Kidney epithelial cell (primary cell): ENCODE measurements at regions not wholly inside any gene's neighbourhood (a gene's known extent, or its start where the extent isn't known, plus 50 kb on each side); places are given as distances from the start of the nearest gene placed in this dataset.

Experiments
- DNase-seq: peaks from one replicate; pipeline ENCODE4 v3.0.0-alpha.2; 2010; ENCODE audit warnings: low read depth
- H3K27me3 ChIP-seq: 2 replicates; pipeline ENCODE4 v1.6.0; 2011; ENCODE audit warnings: low read length; ENCODE audit not compliant: control insufficient read depth, insufficient read depth
- H3K36me3 ChIP-seq: 2 replicates; pipeline ENCODE4 v1.5.1; 2011; ENCODE audit warnings: low read length; ENCODE audit not compliant: control insufficient read depth, insufficient read depth
- H3K4me3 ChIP-seq: 2 replicates; pipeline ENCODE4 v1.5.1; 2011; ENCODE audit warnings: low read depth, mild to moderate bottlenecking, control low read depth, low read length
- TF ChIP-seq, protein P1 (sequence below): IDR thresholded peaks from 2 replicates; pipeline ENCODE4 v1.5.1; 2011; ENCODE audit warnings: mild to moderate bottlenecking, moderate library complexity, low read length, control low read depth, inconsistent platforms; ENCODE audit not compliant: insufficient read depth, poor library complexity, severe bottlenecking

DNA sequence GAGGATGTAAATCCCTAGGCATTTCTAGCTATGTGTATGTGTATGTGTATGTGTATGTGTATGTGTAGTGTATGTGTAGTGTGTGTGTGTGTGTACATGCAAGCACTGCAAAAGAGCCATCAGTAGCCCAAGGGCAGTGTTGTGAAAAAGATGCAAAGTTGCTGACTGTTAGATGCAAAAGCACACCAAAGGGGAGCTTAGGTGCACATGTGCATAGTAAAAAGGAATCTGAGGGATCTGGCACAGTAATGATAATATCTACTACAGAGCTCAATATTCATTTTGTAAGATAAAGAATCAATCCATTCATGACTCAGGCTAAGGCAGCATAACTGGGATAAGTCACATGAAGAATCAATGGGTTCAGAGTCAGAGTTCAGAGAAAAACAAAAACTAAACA, 80.2 kb downstream of the TMEM47 start:
- Histone ChIP-seq H3K4me3 (no peak overlapping the region), H3K27me3 (no peaks in the 10 kb centered on the region), H3K36me3 (no peaks in the 10 kb centered on the region)
- TF ChIP-seq, protein P1, sequence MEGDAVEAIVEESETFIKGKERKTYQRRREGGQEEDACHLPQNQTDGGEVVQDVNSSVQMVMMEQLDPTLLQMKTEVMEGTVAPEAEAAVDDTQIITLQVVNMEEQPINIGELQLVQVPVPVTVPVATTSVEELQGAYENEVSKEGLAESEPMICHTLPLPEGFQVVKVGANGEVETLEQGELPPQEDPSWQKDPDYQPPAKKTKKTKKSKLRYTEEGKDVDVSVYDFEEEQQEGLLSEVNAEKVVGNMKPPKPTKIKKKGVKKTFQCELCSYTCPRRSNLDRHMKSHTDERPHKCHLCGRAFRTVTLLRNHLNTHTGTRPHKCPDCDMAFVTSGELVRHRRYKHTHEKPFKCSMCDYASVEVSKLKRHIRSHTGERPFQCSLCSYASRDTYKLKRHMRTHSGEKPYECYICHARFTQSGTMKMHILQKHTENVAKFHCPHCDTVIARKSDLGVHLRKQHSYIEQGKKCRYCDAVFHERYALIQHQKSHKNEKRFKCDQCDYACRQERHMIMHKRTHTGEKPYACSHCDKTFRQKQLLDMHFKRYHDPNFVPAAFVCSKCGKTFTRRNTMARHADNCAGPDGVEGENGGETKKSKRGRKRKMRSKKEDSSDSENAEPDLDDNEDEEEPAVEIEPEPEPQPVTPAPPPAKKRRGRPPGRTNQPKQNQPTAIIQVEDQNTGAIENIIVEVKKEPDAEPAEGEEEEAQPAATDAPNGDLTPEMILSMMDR, result no peak
- no peak for DNase-seq

DNA sequence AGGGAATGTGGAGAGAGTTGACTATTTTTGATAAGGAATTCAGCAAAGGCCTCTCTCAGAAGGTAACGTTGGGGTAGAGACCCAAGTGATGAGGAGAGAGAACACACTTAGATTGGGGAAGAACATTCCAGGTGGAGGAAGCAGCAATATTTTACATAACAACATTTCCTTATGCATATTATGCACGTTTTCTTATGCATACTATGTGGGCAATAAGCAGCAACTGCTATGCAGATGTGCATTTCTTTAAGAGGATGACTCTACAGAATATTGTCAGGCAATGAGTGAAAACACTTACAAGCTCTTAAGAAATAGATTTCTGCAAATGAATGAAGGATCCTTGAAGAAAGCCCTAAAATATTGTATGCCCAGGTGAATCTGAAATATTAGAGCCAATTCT, 91.1 kb downstream of the TMEM47 start:
- TF ChIP-seq, protein P1, result no peak
- DNase-seq, result no peak
- Histone ChIP-seq H3K36me3 (no peaks in the 10 kb centered on the region), H3K4me3 (no peak overlapping the region), H3K27me3 (no peaks in the 10 kb centered on the region)

DNA sequence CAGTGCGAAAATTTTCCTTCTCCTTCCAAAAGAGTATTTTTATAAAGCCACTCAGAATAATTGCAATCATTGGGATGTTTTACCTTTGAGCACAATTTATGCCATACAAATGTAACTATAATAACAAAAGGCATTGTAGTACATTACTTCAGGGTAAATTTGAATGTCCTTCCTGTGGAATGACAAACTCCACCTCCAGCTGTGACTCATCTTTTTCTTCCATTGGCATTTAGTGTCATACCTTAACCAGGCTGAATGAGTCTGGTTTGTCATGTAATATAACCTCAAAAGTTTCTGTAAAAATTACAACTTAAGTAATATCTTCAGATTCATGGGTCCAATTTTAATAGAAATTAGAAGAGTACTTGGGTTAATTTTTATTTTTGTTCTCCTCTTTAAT, 93.3 kb downstream of the TMEM47 start:
- DNase-seq, result no peak
- Histone ChIP-seq H3K27me3 (no peaks in the 10 kb centered on the region), H3K36me3 (no peaks in the 10 kb centered on the region), H3K4me3 (no peak overlapping the region)
- TF ChIP-seq, protein P1, result no peak

DNA sequence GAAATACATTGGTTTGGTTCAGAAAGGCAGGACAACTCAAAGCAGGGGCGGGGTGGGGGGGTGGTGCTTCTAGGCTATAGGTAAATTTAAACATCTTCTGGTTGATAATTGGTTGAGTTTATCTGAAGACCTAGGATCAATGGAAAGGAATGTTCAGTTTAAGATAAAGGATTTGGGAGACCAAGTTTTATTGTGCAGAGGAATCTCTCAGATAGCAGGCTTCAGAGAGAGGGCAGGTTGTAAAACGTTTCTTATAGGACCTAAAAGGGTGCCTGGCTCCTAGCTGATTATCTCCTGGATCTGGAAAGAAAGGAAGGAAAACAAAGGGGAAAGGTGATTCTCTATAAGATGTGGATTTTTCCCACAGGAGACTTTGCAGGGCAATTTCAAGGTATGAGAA, 94.0 kb downstream of the TMEM47 start:
- TF ChIP-seq, protein P1, result no peak
- no peak overlapping the region for H3K4me3 ChIP-seq
- no peak for DNase-seq

DNA sequence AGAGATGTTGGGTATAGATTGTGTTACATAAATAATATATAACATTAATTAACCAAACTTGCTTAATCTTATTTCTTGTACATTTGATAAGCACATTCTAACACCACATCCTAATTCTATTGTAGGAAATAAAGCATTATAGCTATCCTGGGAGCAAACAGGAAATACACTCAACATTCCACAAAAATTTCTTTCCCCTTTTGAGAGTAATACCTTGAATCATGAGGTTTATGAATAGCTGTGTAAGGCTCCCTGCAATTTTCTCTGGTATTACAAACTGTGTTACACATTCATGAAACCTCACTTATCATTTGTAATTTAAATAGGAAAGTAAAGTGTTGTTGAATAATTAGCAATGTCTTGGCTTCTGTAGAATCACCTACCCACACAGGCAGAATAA, 95.1 kb downstream of the TMEM47 start:
- TF ChIP-seq, protein P1, result no peak
- Histone ChIP-seq H3K4me3 (no peak overlapping the region), H3K36me3 (no peaks in the 10 kb centered on the region), H3K27me3 (no peaks in the 10 kb centered on the region)
- DNase-seq, result no peak

More for the DNA sequence above, 94.0 kb downstream of the TMEM47 start:
- no peaks in the 10 kb centered on the region for H3K36me3 ChIP-seq
- no peaks in the 10 kb centered on the region for H3K27me3 ChIP-seq

DNA sequence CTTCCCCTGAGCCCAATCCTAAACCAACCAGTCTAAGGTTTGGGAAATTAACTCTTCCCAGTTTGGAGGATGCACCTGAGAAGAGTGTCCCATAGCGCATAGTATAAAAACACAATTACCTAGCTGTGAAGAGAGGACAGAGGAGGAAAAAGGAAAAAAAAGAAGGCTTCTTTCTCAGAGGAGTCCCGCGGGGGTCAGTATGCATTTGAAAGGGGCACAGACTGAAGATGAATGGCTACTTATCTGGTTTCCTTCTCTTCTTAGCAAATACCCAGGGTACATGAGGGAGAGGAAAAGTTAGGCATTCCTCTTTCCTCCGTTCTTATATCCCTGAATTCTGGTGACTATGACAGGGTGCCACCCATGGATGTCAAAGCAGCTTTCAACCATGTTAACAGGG, 96.9 kb downstream of the TMEM47 start:
- Histone ChIP-seq H3K36me3 (no peaks in the 10 kb centered on the region), H3K4me3 (no peak overlapping the region), H3K27me3 (no peaks in the 10 kb centered on the region)
- TF ChIP-seq, protein P1, result no peak
- no peak for DNase-seq
